Prostate gland (tissue), 2 donors: ENCODE measurements at regions not wholly inside any gene's neighbourhood (a gene's known extent, or its start where the extent isn't known, plus 50 kb on each side); places are given as distances from the start of the nearest gene placed in this dataset.
"Not testable (repeated sequence)": the region's sequence is repeated elsewhere in the genome, so short reads cannot be mapped to it uniquely, and the experiment has no call there.

Experiments used
- DNase-seq: peaks from one replicate; pipeline ENCODE4 v3.0.0-alpha.2; 2019; ENCODE audit warnings: low spot score
- H3K27ac ChIP-seq, 2 donors: fragments of 200-600 bp; sonication (generic); 2 replicates each; pipeline ENCODE4 v1.5.1; 2017 to 2019
- H3K27me3 ChIP-seq: fragments of 200-600 bp; sonication (generic); replicated peaks from 2 replicates; pipeline ENCODE4 v1.5.1; 2019; ENCODE audit not compliant: insufficient read depth
- H3K36me3 ChIP-seq, 2 donors: fragments of 200-600 bp; sonication (generic); 1 replicate in 1 of 2; 2 replicates in 1 of 2; pipeline versions ENCODE4 v1.5.1 to v1.8.1; 2017 to 2019
- H3K4me1 ChIP-seq: fragments of 200-600 bp; sonication (generic); replicated peaks from 2 replicates; pipeline ENCODE4 v1.5.1; 2019
- H3K4me3 ChIP-seq, 2 donors: fragments of 200-600 bp; sonication (generic); 2 replicates each; pipeline ENCODE4 v1.5.1; 2017 to 2019
- H3K9me3 ChIP-seq: fragments of 200-600 bp; sonication (generic); 2 replicates; pipeline ENCODE4 v1.5.1; 2017
- POLR2A ChIP-seq: fragments of 450-650 bp; IDR thresholded peaks from one replicate; pipeline ENCODE4 v1.6.1; 2016; ENCODE audit warnings: antibody characterized with exemption, mild to moderate bottlenecking
- POLR2AphosphoS5 ChIP-seq: sonication (generic); formaldehyde crosslinking; IDR thresholded peaks from one replicate; pipeline ENCODE4 v1.6.1; 2017; ENCODE audit warnings: antibody characterized with exemption
- WGBS: methylation state at CpG from one replicate; pipeline ENCODE4 v1.1.5; 2018; 5-methylcytosine and 5-hydroxymethylcytosine counted together
- intact Hi-C: fragments of 100-400 bp; cut with DNase I; formaldehyde crosslinking; loops from one replicate; pipeline ENCODE4 v1.14.2; 2022
- TF ChIP-seq, protein P1 (sequence below), 4 experiments: fragments of 200-600 bp in 2 of 4; fragments of 450-650 bp in 2 of 4; sonication (generic) in 2 of 4; IDR thresholded peaks; 1 replicate in 3 of 4; 2 replicates in 1 of 4; pipeline ENCODE4 v1.5.1; 2016 to 2019; ENCODE audit warnings: antibody characterized with exemption in 4 of 4, mild to moderate bottlenecking in 2 of 4, moderate library complexity in 2 of 4

DNA sequence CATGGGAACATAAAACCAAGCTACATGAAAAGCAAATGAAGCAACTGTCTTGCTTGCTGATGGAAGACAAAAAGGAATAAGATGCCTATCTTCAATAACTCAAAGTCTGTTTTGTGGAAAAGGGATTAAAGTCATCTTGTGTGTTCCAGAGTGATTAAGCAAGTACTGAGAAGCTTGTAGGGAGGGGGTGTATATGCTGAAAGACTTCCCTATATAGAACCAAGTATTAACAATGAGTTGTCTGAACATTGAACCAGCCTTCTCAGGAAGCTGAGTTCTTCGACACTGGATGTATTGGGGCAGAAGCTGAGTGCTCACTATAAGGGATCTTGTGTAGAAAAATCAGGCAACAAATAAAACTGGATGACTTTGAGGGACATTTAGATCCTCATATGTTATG is 451.8 kb downstream of the CD83 start:
- intact Hi-C loops = no loop called here
- Histone ChIP-seq H3K27me3 (no peaks in the 10 kb centered on the region), H3K36me3 (no peaks in the 10 kb centered on the region), H3K4me1 (no peaks in the 10 kb centered on the region), H3K9me3 (no peaks in the 10 kb centered on the region), H3K27ac (no peak overlapping the region), H3K4me3 (no peak overlapping the region)
- 78% methylated on average over 1 of the region's 1 CpG for WGBS
- TF ChIP-seq, protein P1, sequence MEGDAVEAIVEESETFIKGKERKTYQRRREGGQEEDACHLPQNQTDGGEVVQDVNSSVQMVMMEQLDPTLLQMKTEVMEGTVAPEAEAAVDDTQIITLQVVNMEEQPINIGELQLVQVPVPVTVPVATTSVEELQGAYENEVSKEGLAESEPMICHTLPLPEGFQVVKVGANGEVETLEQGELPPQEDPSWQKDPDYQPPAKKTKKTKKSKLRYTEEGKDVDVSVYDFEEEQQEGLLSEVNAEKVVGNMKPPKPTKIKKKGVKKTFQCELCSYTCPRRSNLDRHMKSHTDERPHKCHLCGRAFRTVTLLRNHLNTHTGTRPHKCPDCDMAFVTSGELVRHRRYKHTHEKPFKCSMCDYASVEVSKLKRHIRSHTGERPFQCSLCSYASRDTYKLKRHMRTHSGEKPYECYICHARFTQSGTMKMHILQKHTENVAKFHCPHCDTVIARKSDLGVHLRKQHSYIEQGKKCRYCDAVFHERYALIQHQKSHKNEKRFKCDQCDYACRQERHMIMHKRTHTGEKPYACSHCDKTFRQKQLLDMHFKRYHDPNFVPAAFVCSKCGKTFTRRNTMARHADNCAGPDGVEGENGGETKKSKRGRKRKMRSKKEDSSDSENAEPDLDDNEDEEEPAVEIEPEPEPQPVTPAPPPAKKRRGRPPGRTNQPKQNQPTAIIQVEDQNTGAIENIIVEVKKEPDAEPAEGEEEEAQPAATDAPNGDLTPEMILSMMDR (IDR thresholded peaks at IDR 0.05) = no peak
- TF ChIP-seq POLR2A (no peak), POLR2AphosphoS5 (no peak)
- no peak for DNase-seq

DNA sequence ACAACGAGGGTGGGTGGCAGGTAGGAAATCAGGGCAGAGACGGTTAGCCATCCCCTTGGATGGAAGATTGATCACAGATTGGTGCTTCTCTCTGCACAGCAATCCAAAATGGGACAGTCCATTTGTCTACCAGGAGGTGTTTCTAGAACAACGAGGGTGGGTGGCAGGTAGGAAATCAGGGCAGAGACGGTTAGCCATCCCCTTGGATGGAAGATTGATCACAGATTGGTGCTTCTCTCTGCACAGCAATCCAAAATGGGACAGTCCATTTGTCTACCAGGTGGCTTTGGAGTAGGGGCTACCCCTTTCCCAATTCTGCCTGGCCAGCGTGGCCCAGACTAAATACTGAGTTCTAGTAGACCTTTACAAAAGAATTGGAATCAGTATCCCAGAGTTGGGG is 452.3 kb downstream of the CD83 start:
- H3K4me1 ChIP-seq, DNase-seq, H3K4me3 ChIP-seq, H3K27ac ChIP-seq, intact Hi-C loops, H3K36me3 ChIP-seq, H3K27me3 ChIP-seq, H3K9me3 ChIP-seq: not testable (repeated sequence)
- WGBS = 94% methylated on average over 5 of the region's 5 CpGs

GRCh38 chr6:14571001-14571400 is 453.4 kb downstream of the CD83 start:
- TF ChIP-seq, protein P1 (IDR thresholded peaks at IDR 0.05) = no peak
- no peak for TF ChIP-seq POLR2A
- TF ChIP-seq POLR2AphosphoS5 = no peak
- no peak for DNase-seq
- no peaks in the 10 kb centered on the region for H3K4me1 ChIP-seq
- H3K36me3 ChIP-seq = no peaks in the 10 kb centered on the region
- intact Hi-C loops = no loop called here
- no peaks in the 10 kb centered on the region for H3K27me3 ChIP-seq
- no peaks in the 10 kb centered on the region for H3K9me3 ChIP-seq
- no peak overlapping the region for H3K4me3 ChIP-seq
- WGBS = 94% methylated on average over 8 of the region's 8 CpGs
- no peak overlapping the region for H3K27ac ChIP-seq

DNA sequence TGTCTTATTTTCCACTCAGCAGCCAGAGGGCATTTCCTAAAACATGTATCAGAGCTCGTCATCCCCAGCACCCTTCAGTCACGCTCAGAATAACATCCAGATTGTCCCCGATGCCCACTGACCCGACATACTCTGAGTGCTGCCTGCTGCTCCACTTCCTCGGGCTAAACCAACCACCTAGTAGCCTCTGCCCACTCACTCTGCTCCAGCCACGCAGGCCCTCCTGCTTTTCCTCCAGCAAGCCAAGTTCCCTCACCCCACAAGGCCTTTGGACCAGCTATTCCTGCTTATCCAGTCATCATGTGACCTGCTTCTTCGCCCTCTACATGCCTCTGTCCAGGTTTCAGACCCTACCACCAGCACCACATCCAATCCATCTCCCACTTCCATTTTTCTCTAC is 454.2 kb downstream of the CD83 start:
- WGBS = 88% methylated on average over 7 of the region's 7 CpGs
- TF ChIP-seq POLR2A (no peak), POLR2AphosphoS5 (no peak)
- TF ChIP-seq, protein P1 (IDR thresholded peaks at IDR 0.05) = no peak
- DNase-seq = no peak
- Histone ChIP-seq H3K36me3 (no peaks in the 10 kb centered on the region), H3K27ac (no peak overlapping the region), H3K9me3 (no peaks in the 10 kb centered on the region), H3K27me3 (no peaks in the 10 kb centered on the region), H3K4me3 (no peak overlapping the region), H3K4me1 (no peaks in the 10 kb centered on the region)
- intact Hi-C loops = no loop called here

DNA sequence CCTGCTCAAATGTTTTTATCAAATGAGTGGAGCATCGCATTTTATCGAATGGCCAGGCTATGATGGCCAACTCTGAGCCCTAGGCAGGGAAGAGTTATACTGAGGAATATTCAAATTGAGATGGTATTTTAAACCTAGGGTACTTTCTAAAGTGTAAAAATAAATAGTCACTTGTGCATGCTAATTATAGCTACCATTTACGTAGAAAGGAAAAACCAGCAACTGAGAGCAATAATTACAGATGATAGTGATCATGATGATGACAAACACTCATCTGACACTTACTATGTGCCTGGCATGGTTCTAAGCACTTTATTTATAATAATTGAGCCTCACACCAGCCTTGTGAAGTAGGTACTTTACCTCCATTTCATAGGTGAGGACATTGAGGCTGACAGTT is 455.7 kb downstream of the CD83 start:
- Histone ChIP-seq H3K4me3 (no peak overlapping the region), H3K4me1 (no peaks in the 10 kb centered on the region), H3K9me3 (no peaks in the 10 kb centered on the region), H3K36me3 (no peaks in the 10 kb centered on the region), H3K27ac (no peak overlapping the region), H3K27me3 (no peaks in the 10 kb centered on the region)
- WGBS = 94% methylated on average over 3 of the region's 3 CpGs
- intact Hi-C loops = no loop called here
- DNase-seq = no peak
- TF ChIP-seq POLR2AphosphoS5 = no peak
- TF ChIP-seq, protein P1 (IDR thresholded peaks at IDR 0.05) = no peak
- no peak for TF ChIP-seq POLR2A
